Vagina (tissue), 2 donors: ENCODE measurements at regions not wholly inside any gene's neighbourhood (a gene's known extent, or its start where the extent isn't known, plus 50 kb on each side); places are given as distances from the start of the nearest gene placed in this dataset.

Experiments
- CTCF ChIP-seq, 3 experiments: fragments of 450-650 bp in 2 of 3; fragments of 200-600 bp in 1 of 3; sonication (generic) in 1 of 3; IDR thresholded peaks; one replicate each; pipeline ENCODE4 v1.5.1; 2017 to 2019; ENCODE audit warnings: antibody characterized with exemption in 3 of 3, mild to moderate bottlenecking in 2 of 3, moderate library complexity in 2 of 3
- POLR2A ChIP-seq, 2 donors: fragments of 450-650 bp; IDR thresholded peaks; one replicate each; pipeline ENCODE4 v1.6.1; 2017; ENCODE audit warnings: antibody characterized with exemption in 2 of 2, mild to moderate bottlenecking in 2 of 2, moderate library complexity in 2 of 2
- POLR2AphosphoS5 ChIP-seq, 2 donors: sonication (generic); formaldehyde crosslinking; IDR thresholded peaks; one replicate each; pipeline ENCODE4 v1.9.0; 2017; ENCODE audit warnings: antibody characterized with exemption in 2 of 2, mild to moderate bottlenecking in 2 of 2, low read depth in 1 of 2; ENCODE audit not compliant: insufficient read depth in 1 of 2

GRCh38 chr16:29116980-29117379 lies 132.1 kb downstream of the LAT start:
- TF ChIP-seq CTCF (IDR thresholded peaks at IDR 0.05): no peak
- no peak for TF ChIP-seq POLR2A (IDR thresholded peaks at IDR 0.05)
- TF ChIP-seq POLR2AphosphoS5 (IDR thresholded peaks at IDR 0.05; ENCODE audit: insufficient read depth in 1 of 2, low read depth in 1 of 2): no peak
